Ectodermal cell (in vitro differentiated cells): ENCODE measurements at regions not wholly inside any gene's neighbourhood (a gene's known extent, or its start where the extent isn't known, plus 50 kb on each side); places are given as distances from the start of the nearest gene placed in this dataset.

Source experiments
- H3K27ac ChIP-seq: 2 replicates; pipeline ENCODE4 v1.7.0; 2013; ENCODE audit warnings: mild to moderate bottlenecking, low read depth, low read length; ENCODE audit not compliant: insufficient read depth, poor library complexity, severe bottlenecking
- H3K27me3 ChIP-seq: 2 replicates; pipeline ENCODE4 v1.7.0; 2013; ENCODE audit warnings: mild to moderate bottlenecking, low read length; ENCODE audit not compliant: insufficient read depth, control insufficient read depth, poor library complexity, severe bottlenecking
- H3K36me3 ChIP-seq: one replicate; pipeline ENCODE4 v1.7.0; 2013; ENCODE audit warnings: low read length; ENCODE audit not compliant: control insufficient read depth, insufficient read depth
- H3K4me1 ChIP-seq: one replicate; pipeline ENCODE4 v1.7.0; 2013; ENCODE audit warnings: low read length; ENCODE audit not compliant: control insufficient read depth, insufficient read depth
- H3K4me3 ChIP-seq: 2 replicates; pipeline ENCODE4 v1.7.0; 2013; ENCODE audit warnings: low read depth, low read length, control low read depth; ENCODE audit not compliant: insufficient read depth
- H3K9me3 ChIP-seq: 2 replicates; pipeline ENCODE4 v1.7.0; 2013; ENCODE audit warnings: mild to moderate bottlenecking, low read length, moderate library complexity; ENCODE audit not compliant: control insufficient read depth
- WGBS, 2 experiments: methylation state at CpG; one replicate each; pipeline ENCODE4 v1.1.7; 2013; ENCODE audit warnings: missing lambda C conversion rate in 2 of 2; 5-methylcytosine and 5-hydroxymethylcytosine counted together

DNA sequence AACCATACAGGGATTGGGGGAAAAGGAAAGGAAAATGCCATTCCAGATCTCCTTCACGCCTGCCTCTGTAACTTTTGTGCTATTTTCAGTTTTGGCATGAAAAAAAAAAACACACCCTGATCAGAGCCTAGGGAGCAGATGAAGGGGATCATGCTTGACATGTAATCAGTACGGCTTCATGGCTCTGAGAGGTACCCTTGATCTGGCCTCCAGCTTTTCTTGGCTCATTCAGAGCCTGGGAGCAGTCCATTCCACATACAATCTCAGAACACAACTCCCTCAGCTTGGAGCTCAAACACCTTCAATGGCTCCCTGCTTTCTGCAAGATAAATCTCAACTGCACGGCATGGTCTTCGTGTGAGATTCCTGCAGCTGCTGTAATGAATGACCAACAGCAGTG is 422.8 kb upstream of the ZMIZ1 start:
- Histone ChIP-seq H3K27me3 (no peaks in the 10 kb centered on the region), H3K9me3 (no peaks in the 10 kb centered on the region), H3K36me3 (no peaks in the 10 kb centered on the region), H3K27ac (no peak overlapping the region), H3K4me3 (no peak overlapping the region), H3K4me1 (no peaks in the 10 kb centered on the region)
- 93 to 97% methylated on average over 4 of the region's 4 CpGs for WGBS, 2 experiments

DNA sequence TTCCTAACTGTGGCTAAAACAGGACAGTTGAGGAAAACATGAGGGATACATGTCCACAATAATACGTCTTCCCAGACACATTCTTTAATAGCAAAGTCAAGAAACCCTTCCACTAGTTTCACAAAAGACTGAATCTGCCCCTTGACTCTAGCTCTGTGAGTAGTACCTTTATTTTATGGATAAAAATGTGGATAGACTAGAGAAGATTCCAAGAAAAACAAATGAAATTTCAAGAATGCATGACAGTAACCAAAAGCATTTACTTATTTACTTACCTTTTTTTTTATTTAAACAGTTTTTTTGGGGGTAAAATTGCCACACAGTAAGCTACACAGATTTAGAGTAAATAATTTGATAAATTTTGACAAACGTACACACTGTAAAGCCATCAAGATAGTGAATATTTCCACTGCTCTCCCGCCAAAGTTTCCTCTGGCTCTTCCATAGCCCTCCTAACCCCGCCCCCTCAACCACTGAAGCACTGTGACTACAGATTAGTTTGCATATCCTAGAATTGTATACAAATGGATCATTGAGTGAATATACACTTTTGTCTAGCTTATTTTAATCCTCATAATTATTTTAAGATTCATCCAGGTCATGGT is 420.4 kb upstream of the ZMIZ1 start:
- 88 to 95% methylated on average over 1 to 4 of the region's 4 CpGs for WGBS, 2 experiments
- H3K4me1 ChIP-seq = no peaks in the 10 kb centered on the region
- no peak overlapping the region for H3K4me3 ChIP-seq
- H3K27me3 ChIP-seq = no peaks in the 10 kb centered on the region
- H3K27ac ChIP-seq = no peak overlapping the region
- no peaks in the 10 kb centered on the region for H3K9me3 ChIP-seq
- no peaks in the 10 kb centered on the region for H3K36me3 ChIP-seq

DNA sequence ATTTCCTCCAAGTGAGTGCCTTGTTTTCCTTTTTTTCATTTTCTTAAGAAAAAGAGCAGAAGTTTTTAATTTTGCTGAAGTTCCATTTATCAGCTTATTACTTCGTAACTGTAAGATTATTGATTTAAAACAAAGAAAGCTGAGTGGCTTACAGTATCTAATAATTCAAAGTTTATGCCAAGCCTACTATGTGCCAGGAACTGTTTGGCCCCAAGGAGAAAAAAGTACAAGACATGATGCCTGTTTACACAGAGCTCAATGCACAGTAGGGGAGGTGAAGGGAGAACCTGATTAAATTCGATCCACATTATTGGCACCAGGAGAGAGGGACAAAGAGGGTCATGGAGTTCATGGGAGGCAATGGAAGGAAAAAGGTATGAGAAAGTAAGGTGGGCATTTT is 419.3 kb upstream of the ZMIZ1 start:
- Histone ChIP-seq H3K27ac (no peak overlapping the region), H3K4me1 (no peaks in the 10 kb centered on the region), H3K4me3 (no peak overlapping the region), H3K9me3 (no peaks in the 10 kb centered on the region), H3K36me3 (no peaks in the 10 kb centered on the region), H3K27me3 (no peaks in the 10 kb centered on the region)
- 69 to 78% methylated on average over 1 to 2 of the region's 2 CpGs for WGBS, 2 experiments

DNA sequence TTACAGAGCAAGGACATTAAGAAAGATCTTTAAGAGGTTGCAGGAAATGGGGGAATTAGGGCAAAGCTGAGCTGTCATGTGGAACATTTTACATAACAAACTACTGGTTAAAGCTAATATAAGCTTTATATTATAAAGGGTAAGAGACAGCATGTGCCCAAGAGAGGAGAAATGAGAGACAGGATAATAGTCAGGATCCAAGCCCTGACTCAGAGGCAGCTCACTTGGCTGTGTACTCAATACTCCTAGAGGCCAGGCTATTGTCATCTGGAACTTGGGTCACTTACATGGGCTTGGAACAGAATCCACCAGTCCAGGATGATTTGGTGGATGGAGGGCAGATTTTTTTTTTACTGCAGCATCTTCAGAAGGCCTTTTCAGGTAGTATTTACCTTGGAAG is 418.6 kb upstream of the ZMIZ1 start:
- no peaks in the 10 kb centered on the region for H3K4me1 ChIP-seq
- H3K27me3 ChIP-seq = no peaks in the 10 kb centered on the region
- no peak overlapping the region for H3K4me3 ChIP-seq
- H3K9me3 ChIP-seq = no peaks in the 10 kb centered on the region
- H3K27ac ChIP-seq = no peak overlapping the region
- H3K36me3 ChIP-seq = no peaks in the 10 kb centered on the region

DNA sequence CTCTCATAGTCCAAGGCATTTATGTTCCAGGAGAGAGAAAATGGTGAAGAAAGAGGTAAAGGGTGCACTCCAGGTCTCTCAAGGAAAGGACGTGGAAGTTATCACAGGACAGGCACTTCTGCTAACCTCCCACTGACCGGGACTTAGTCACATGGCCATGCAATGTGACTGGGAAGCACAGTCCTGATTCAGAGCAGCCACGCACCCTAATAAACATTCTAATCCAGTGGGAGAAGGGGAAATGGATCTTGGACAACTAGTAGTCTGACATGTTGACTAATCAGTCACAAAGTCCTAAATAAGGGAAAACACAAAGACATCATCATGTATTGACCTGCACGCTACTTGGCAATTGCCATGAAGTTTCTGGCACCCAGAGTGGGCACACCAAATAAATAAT is 417.5 kb upstream of the ZMIZ1 start:
- Histone ChIP-seq H3K4me3 (no peak overlapping the region), H3K9me3 (no peaks in the 10 kb centered on the region), H3K27ac (no peak overlapping the region), H3K27me3 (no peaks in the 10 kb centered on the region), H3K36me3 (no peaks in the 10 kb centered on the region), H3K4me1 (peaks cover 10% of the 10 kb centered on the region)
- 94 to 96% methylated on average over 4 of the region's 4 CpGs for whole genome bisulfite sequencing, 2 experiments

DNA sequence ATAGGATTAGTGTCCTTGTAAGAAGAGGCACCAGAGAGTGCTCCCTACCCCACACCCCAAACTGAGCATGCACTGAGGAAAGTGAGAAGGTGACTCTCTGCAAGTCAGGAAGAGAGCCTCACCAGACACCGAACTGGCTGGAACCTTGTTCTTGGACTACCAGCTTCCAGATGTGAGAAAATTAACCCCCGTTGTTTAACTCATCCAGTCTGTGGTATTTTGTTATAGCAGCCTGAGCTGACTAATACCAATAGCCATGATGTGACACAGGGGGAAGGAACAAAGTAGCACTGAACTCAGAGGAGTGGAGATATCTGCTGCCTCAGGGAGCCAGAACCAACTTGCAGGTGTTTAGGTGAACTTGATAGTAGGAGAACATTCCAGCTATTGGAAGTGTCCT is 415.2 kb upstream of the ZMIZ1 start:
- no peaks in the 10 kb centered on the region for H3K27me3 ChIP-seq
- H3K27ac ChIP-seq = no peak overlapping the region
- no peaks in the 10 kb centered on the region for H3K36me3 ChIP-seq
- 93 to 96% methylated on average over 2 of the region's 2 CpGs for WGBS, 2 experiments
- peaks cover 15% of the 10 kb centered on the region for H3K4me1 ChIP-seq
- H3K4me3 ChIP-seq = no peak overlapping the region
- no peaks in the 10 kb centered on the region for H3K9me3 ChIP-seq

DNA sequence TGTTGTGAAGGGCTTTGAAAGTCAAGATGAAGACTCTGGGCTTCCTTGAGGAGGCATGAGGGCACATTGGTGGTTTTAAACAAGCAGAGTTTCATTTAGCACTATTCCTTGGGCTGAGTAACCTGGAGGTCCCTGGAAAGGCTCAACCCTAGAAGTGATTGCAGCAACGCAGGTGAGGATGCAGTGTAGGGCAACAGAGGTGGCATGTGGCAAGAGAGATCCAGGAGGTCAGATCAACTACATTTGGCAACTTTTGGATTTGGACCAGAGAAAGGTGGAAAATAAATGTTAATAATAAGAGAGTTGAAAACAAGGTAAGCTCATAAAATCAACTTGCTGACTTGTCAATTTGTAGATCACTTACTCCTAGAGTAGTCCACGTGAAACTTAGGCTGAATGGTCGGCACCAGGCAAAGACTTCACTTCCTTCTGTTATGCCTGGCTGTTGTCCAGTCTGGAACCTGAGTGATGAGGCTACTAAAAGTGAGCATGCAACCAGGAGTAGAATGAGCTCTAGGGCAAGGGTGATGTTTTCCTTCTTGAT is 414.6 kb upstream of the ZMIZ1 start:
- Histone ChIP-seq H3K4me1 (peaks cover 15% of the 10 kb centered on the region), H3K9me3 (no peaks in the 10 kb centered on the region), H3K36me3 (no peaks in the 10 kb centered on the region), H3K27ac (no peak overlapping the region), H3K27me3 (no peaks in the 10 kb centered on the region), H3K4me3 (no peak overlapping the region)
- 96 to 97% methylated on average over 3 of the region's 3 CpGs for WGBS, 2 experiments

DNA sequence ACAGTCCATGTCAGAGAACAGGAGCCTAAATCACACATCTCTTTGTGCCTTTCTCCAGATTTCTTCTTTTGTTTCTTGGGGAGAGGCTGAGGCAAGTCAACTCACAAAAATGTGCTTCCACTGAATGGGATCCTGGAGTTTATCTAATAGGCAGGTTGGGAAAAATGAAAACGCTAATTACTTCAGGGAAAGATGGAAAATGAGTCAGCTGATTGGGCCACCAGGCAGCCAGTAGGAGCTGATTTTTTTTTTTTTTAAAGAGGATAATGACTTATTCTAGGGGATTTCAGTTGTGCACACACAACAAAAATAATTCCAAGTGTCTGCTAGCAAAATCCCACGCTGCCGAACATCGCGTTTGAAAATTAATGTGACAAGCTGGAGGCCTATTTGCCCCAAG is 412.8 kb upstream of the ZMIZ1 start:
- Histone ChIP-seq H3K4me1 (peaks cover 15% of the 10 kb centered on the region), H3K36me3 (no peaks in the 10 kb centered on the region), H3K27ac (peak overlapping the region; percentile 76), H3K9me3 (no peaks in the 10 kb centered on the region), H3K4me3 (no peak overlapping the region), H3K27me3 (no peaks in the 10 kb centered on the region)
- 94 to 98% methylated on average over 5 of the region's 5 CpGs for WGBS, 2 experiments

DNA sequence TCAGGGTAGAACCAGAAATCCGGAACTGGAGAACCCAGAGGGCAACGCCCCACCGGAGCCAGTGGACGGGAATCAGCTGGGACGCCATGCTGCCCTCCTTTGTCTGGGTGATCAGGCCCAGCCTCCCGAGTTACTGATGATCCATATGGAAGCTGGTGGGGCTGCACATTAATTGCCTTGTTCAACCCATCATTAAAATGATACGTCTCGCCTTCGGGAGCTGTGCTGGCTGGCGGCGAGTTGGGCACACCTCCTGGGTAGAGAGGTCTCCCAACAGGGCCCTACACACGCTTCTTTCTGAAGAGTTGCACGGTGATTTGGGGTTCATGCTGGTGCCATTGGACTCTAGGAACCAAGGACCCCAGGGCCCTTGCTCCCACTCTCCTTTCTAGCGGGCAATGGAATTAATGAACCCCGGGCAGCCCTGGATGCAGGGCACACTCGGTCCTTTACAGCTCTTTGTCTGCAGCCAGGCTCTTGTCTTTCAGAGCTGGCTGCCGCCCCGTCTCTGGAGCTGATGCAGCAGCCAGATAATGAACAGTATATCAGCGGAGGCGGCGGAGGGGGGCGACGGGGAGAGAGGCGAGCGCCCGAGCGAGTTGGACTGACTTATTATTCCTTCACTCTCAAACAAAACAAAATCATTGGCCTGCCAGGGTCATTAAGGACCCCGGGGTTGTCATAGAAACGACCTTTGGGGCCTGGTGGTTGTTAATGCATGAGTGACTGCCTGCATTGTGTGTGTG is 412.2 kb upstream of the ZMIZ1 start:
- no peaks in the 10 kb centered on the region for H3K9me3 ChIP-seq
- peaks cover 15% of the 10 kb centered on the region for H3K4me1 ChIP-seq
- 59 to 64% methylated on average over 22 to 29 of the region's 29 CpGs for WGBS, 2 experiments
- no peaks in the 10 kb centered on the region for H3K27me3 ChIP-seq
- H3K27ac ChIP-seq = peak overlapping the region; percentile 76
- H3K4me3 ChIP-seq = no peak overlapping the region
- H3K36me3 ChIP-seq = no peaks in the 10 kb centered on the region

DNA sequence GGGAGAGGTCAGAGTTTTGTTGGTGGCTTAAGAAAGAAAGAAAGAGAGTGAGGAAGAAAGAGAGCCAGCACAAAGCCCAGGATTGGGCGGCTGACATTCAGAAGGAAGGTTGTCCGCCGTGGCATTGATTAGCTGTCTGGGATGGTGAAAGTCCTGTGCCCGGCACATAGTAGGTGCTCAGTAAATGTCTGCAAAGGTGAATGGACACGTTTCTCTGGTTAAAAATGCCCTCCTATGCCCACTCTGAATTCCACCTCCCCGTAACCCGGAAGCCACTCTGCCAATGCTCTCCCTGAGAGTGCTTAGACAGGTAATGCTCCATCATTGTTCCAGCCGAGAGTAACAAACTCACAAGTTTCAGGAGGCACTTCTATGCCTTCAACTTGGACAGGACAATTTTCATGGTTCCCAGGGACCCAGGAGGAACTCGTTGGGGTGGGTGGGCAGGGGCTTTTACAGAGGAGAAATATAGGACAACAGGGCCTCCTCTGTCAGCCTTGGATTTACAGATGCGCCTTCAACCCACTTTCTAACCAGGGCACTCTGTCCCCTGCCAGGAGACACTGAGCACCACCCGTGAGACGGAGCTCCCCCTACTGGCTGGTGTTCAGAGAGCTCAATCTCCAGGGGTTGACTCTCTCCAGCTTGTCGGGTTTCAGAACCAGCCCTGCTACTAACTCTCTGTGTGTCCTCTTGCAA is 411.5 kb upstream of the ZMIZ1 start:
- peak overlapping the region; percentile 81 for H3K27ac ChIP-seq
- H3K9me3 ChIP-seq = no peaks in the 10 kb centered on the region
- WGBS, 2 experiments = 59 to 60% methylated on average over 13 of the region's 13 CpGs
- H3K36me3 ChIP-seq = no peaks in the 10 kb centered on the region
- no peak overlapping the region for H3K4me3 ChIP-seq
- H3K4me1 ChIP-seq = peaks cover 15% of the 10 kb centered on the region
- H3K27me3 ChIP-seq = no peaks in the 10 kb centered on the region
